MM.1S (cell line): ENCODE measurements at regions not wholly inside any gene's neighbourhood (a gene's known extent, or its start where the extent isn't known, plus 50 kb on each side); places are given as distances from the start of the nearest gene placed in this dataset.

Experiments
- DNase-seq: peaks from one replicate; pipeline ENCODE4 v3.0.0-alpha.2; 2015
- H2AFZ ChIP-seq: fragments of 300-600 bp; sonication (generic); 2 replicates; pipeline ENCODE4 v1.6.0; 2016; ENCODE audit warnings: antibody characterized with exemption, low read length
- H3F3A ChIP-seq: fragments of 300-600 bp; sonication (generic); 2 replicates; pipeline ENCODE4 v1.6.1; 2016; ENCODE audit warnings: mild to moderate bottlenecking, antibody characterized with exemption, low read length, moderate library complexity, mixed read lengths; ENCODE audit not compliant: insufficient read depth
- H3K27ac ChIP-seq: fragments of 300-600 bp; sonication (generic); 2 replicates; pipeline ENCODE4 v1.5.1; 2016; ENCODE audit warnings: mild to moderate bottlenecking, low read length
- H3K27me3 ChIP-seq: fragments of 300-600 bp; sonication (generic); replicated peaks from 2 replicates; pipeline ENCODE4 v1.6.0; 2016; ENCODE audit warnings: low read length; ENCODE audit not compliant: insufficient read depth
- H3K36me3 ChIP-seq: fragments of 300-600 bp; sonication (generic); replicated peaks from 2 replicates; pipeline ENCODE4 v1.6.1; 2016; ENCODE audit warnings: mild to moderate bottlenecking, low read length, mixed read lengths; ENCODE audit not compliant: insufficient read depth
- H3K4me1 ChIP-seq: fragments of 300-600 bp; sonication (generic); 2 replicates; pipeline ENCODE4 v1.6.1; 2016; ENCODE audit warnings: low read length, mixed read lengths
- H3K4me2 ChIP-seq: fragments of 300-600 bp; sonication (generic); 2 replicates; pipeline ENCODE4 v1.6.0; 2016; ENCODE audit warnings: low read depth, low read length
- H3K4me3 ChIP-seq: fragments of 300-600 bp; sonication (generic); 2 replicates; pipeline ENCODE4 v1.5.1; 2016; ENCODE audit warnings: low read length, mixed read lengths
- H3K79me2 ChIP-seq: fragments of 300-600 bp; sonication (generic); 2 replicates; pipeline ENCODE4 v1.6.1; 2016; ENCODE audit warnings: mixed run types, low read length, mixed read lengths
- H3K9ac ChIP-seq: fragments of 300-600 bp; sonication (generic); 2 replicates; pipeline ENCODE4 v1.6.1; 2016; ENCODE audit warnings: low read length, mixed read lengths
- H3K9me2 ChIP-seq: fragments of 300-600 bp; sonication (generic); replicated peaks from 2 replicates; pipeline ENCODE4 v1.6.1; 2016; ENCODE audit warnings: mild to moderate bottlenecking, low read length, mixed read lengths; ENCODE audit not compliant: insufficient read depth
- H3K9me3 ChIP-seq: fragments of 300-600 bp; sonication (generic); replicated peaks from 2 replicates; pipeline ENCODE4 v1.6.1; 2016; ENCODE audit warnings: mild to moderate bottlenecking, low read length, mixed read lengths; ENCODE audit not compliant: insufficient read depth
- H4K20me1 ChIP-seq: fragments of 300-600 bp; sonication (generic); 2 replicates; pipeline ENCODE4 v1.6.1; 2016; ENCODE audit warnings: mild to moderate bottlenecking, low read length, moderate library complexity, mixed read lengths; ENCODE audit not compliant: insufficient read depth
- EZH2 ChIP-seq: fragments of 300-600 bp; sonication (generic); optimal IDR thresholded peaks from 2 replicates; pipeline ENCODE3; 2017; ENCODE audit warnings: low read depth, mild to moderate bottlenecking, antibody characterized with exemption, low read length, mixed read lengths
- EZH2phosphoT487 ChIP-seq: fragments of 300-600 bp; sonication (generic); IDR thresholded peaks from 2 replicates; pipeline ENCODE4 v1.6.1; 2018; ENCODE audit warnings: antibody characterized with exemption, low read length
- TF ChIP-seq, protein P1 (sequence below): fragments of 300-600 bp; sonication (generic); IDR thresholded peaks from 2 replicates; pipeline ENCODE4 v1.5.1; 2016; ENCODE audit warnings: antibody characterized with exemption, low read length, mixed read lengths

- DNase-seq: no peak
Observed at GRCh38 chr18:55073116-55073515, 113.9 kb upstream of the CCDC68 start.

GRCh38 chr18:55072698-55073097 lies 113.4 kb upstream of the CCDC68 start:
- Histone ChIP-seq H4K20me1 (no peaks in the 10 kb centered on the region), H3K36me3 (no peaks in the 10 kb centered on the region)
- no peak for TF ChIP-seq EZH2phosphoT487
- TF ChIP-seq EZH2: no peak
- TF ChIP-seq, protein P1, sequence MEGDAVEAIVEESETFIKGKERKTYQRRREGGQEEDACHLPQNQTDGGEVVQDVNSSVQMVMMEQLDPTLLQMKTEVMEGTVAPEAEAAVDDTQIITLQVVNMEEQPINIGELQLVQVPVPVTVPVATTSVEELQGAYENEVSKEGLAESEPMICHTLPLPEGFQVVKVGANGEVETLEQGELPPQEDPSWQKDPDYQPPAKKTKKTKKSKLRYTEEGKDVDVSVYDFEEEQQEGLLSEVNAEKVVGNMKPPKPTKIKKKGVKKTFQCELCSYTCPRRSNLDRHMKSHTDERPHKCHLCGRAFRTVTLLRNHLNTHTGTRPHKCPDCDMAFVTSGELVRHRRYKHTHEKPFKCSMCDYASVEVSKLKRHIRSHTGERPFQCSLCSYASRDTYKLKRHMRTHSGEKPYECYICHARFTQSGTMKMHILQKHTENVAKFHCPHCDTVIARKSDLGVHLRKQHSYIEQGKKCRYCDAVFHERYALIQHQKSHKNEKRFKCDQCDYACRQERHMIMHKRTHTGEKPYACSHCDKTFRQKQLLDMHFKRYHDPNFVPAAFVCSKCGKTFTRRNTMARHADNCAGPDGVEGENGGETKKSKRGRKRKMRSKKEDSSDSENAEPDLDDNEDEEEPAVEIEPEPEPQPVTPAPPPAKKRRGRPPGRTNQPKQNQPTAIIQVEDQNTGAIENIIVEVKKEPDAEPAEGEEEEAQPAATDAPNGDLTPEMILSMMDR: no peak

More at GRCh38 chr18:55073116-55073515, 113.9 kb upstream of the CCDC68 start:
- Histone ChIP-seq H3K27ac (no peak overlapping the region), H4K20me1 (no peaks in the 10 kb centered on the region), H2AFZ (no peak overlapping the region), H3K27me3 (no peaks in the 10 kb centered on the region), H3K9me3 (no peaks in the 10 kb centered on the region; the same call in 1 of the 2 replicates), H3F3A (no peaks in the 10 kb centered on the region), H3K4me1 (no peaks in the 10 kb centered on the region), H3K4me2 (no peak overlapping the region), H3K9me2 (no peaks in the 10 kb centered on the region), H3K4me3 (no peak overlapping the region), H3K79me2 (no peaks in the 10 kb centered on the region), H3K9ac (no peak overlapping the region), H3K36me3 (no peaks in the 10 kb centered on the region)
- TF ChIP-seq EZH2phosphoT487 (no peak), EZH2 (no peak)
- TF ChIP-seq, protein P1: no peak

GRCh38 chr18:55072181-55072580 lies 112.9 kb upstream of the CCDC68 start:
- Histone ChIP-seq H4K20me1 (no peaks in the 10 kb centered on the region), H3K4me1 (no peaks in the 10 kb centered on the region), H3K4me3 (no peak overlapping the region), H3F3A (no peaks in the 10 kb centered on the region), H2AFZ (no peak overlapping the region), H3K36me3 (no peaks in the 10 kb centered on the region), H3K79me2 (no peaks in the 10 kb centered on the region), H3K27me3 (no peaks in the 10 kb centered on the region), H3K4me2 (no peak overlapping the region), H3K27ac (no peak overlapping the region), H3K9ac (no peak overlapping the region), H3K9me2 (no peaks in the 10 kb centered on the region), H3K9me3 (no peaks in the 10 kb centered on the region; the same call in 1 of the 2 replicates)
- no peak for DNase-seq
- TF ChIP-seq EZH2 (no peak), EZH2phosphoT487 (no peak)
- TF ChIP-seq, protein P1: no peak

More at GRCh38 chr18:55072698-55073097, 113.4 kb upstream of the CCDC68 start:
- H2AFZ ChIP-seq: no peak overlapping the region
- H3F3A ChIP-seq: no peaks in the 10 kb centered on the region
- H3K27me3 ChIP-seq: no peaks in the 10 kb centered on the region
- no peak overlapping the region for H3K27ac ChIP-seq
- no peak for DNase-seq
- no peak overlapping the region for H3K4me2 ChIP-seq
- H3K4me1 ChIP-seq: no peaks in the 10 kb centered on the region
- H3K79me2 ChIP-seq: no peaks in the 10 kb centered on the region
- no peaks in the 10 kb centered on the region for H3K9me2 ChIP-seq
- no peak overlapping the region for H3K9ac ChIP-seq
- no peak overlapping the region for H3K4me3 ChIP-seq
- H3K9me3 ChIP-seq: no peaks in the 10 kb centered on the region; the same call in 1 of the 2 replicates
